LNCaP clone FGC (cell line): ENCODE measurements at regions not wholly inside any gene's neighbourhood (a gene's known extent, or its start where the extent isn't known, plus 50 kb on each side); places are given as distances from the start of the nearest gene placed in this dataset.

Experiments
- DNase-seq: peaks from one replicate; pipeline ENCODE4 v3.0.0-alpha.2; 2011; ENCODE audit warnings: low read depth
- H3K4me3 ChIP-seq: 2 replicates; pipeline ENCODE4 v1.5.1; 2011; ENCODE audit warnings: mild to moderate bottlenecking, low read depth, low read length, control low read depth
- TF ChIP-seq, protein P1 (sequence below): IDR thresholded peaks from 2 replicates; pipeline ENCODE4 v1.5.1; 2012; ENCODE audit warnings: mild to moderate bottlenecking; ENCODE audit not compliant: control insufficient read depth, insufficient read depth; ENCODE audit errors: extremely low read depth

DNA sequence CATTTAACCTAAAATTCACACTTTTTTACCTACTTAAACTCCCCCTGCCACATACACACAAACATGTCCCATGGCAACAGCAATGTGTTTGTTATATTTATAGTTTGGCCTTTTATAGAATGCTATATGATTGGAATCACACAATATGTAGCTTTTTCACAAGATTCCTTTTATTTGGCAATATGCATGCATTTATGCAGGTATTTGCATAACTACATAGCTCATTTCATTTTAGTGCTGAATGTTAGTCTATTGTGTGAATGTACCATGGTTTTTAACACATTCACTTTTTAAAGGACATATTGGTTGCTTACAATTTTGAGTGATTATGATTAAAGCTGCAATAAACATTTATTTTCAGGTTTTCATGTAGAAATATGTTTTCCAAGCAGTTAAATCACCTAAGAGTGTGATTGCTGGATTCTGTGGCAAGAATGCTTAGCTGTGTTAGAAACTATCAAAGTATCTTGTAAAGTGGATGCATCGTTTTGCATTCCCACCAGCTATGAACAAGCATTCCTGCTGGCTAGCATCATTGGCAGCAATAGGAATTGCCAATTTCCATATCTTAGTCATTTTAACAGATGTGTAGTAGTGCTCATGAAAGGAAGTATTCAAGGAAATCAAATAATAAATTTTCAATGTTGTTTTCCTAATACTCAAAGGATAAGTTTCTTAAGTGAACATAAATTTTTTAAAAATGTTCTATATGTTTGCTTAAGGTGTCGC is 557.0 kb downstream of the SLITRK1 start:
- no peak for DNase-seq
- TF ChIP-seq, protein P1, sequence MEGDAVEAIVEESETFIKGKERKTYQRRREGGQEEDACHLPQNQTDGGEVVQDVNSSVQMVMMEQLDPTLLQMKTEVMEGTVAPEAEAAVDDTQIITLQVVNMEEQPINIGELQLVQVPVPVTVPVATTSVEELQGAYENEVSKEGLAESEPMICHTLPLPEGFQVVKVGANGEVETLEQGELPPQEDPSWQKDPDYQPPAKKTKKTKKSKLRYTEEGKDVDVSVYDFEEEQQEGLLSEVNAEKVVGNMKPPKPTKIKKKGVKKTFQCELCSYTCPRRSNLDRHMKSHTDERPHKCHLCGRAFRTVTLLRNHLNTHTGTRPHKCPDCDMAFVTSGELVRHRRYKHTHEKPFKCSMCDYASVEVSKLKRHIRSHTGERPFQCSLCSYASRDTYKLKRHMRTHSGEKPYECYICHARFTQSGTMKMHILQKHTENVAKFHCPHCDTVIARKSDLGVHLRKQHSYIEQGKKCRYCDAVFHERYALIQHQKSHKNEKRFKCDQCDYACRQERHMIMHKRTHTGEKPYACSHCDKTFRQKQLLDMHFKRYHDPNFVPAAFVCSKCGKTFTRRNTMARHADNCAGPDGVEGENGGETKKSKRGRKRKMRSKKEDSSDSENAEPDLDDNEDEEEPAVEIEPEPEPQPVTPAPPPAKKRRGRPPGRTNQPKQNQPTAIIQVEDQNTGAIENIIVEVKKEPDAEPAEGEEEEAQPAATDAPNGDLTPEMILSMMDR, result no peak
- H3K4me3 ChIP-seq, result no peak overlapping the region

- no peak for DNase-seq
- H3K4me3 ChIP-seq, result no peak overlapping the region
- TF ChIP-seq, protein P1, result no peak
Measured at GRCh38 chr13:83311886-83312577, 570.2 kb downstream of the SLITRK1 start.

DNA sequence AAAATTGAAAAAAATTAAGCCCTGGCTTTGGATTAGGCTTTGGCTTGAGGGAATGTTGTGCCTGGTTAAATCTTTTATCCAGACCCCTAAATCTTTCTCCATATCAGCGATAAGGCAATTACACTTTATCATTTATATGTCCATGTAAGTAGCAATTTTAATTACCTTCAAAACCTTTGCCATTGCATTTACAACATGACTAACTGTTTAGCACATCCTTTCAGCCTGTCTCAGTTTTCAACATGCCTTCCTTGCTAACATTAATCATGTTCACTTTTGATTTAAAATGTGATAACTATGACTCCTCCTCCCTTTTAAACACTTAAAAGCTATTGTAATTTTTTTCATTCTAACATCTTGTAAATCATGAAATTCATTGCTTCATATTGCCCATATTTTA is 583.7 kb downstream of the SLITRK1 start:
- no peak for DNase-seq
- H3K4me3 ChIP-seq, result no peak overlapping the region
- TF ChIP-seq, protein P1, result no peak

DNA sequence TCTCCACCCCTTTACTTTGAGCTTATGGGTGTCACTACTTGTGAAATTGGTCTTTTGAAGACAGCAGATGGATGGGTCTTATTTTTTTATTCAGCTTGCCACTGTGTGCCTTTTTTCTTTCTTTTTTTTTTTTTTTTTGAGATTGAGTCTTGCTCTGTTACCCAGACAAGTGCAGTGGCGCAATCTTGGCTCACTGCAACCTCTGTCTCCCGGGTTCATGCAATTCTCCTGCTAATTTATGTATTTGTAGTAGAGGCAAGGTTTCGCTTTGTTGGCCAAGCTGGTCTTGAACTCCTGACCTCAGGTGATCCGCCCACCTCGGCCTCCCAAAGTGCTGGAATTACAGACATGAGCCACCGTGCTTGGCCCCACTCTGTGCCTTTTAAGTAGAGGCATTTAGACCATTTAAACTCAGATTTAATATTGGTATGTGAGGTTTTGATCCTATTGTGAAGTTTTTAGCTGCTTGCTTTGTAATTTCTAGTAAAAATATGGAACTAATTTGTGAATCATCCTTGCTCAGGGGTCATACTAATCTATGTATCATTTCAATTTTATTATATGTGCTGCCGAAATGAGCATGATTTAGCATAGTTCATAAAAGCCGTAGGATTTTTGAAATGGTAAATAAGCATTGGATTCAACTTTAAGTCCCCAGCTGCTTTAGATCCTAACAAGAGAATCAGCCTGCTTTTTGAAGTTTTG is 584.5 kb downstream of the SLITRK1 start:
- TF ChIP-seq, protein P1, result no peak
- no peak for DNase-seq
- H3K4me3 ChIP-seq, result no peak overlapping the region

DNA sequence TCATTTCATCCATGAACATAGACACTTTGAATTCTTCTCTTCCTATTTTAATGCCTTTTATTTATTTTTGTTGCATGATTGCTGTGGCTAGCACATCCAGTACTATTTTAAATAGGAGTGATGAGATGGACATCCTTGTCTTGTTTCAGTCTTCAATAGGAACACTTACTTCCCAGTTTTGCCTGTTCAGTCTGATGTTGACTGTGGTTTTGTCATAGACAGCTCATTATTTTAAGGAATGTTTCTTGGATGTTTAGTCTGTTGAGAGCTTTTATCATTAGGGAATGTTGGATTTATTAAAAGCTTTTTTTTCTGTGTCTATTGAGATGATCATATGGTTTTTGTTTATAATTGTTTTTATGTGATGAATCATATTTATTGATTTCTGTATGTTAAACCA is 586.6 kb downstream of the SLITRK1 start:
- TF ChIP-seq, protein P1, result no peak
- no peak for DNase-seq
- no peak overlapping the region for H3K4me3 ChIP-seq

DNA sequence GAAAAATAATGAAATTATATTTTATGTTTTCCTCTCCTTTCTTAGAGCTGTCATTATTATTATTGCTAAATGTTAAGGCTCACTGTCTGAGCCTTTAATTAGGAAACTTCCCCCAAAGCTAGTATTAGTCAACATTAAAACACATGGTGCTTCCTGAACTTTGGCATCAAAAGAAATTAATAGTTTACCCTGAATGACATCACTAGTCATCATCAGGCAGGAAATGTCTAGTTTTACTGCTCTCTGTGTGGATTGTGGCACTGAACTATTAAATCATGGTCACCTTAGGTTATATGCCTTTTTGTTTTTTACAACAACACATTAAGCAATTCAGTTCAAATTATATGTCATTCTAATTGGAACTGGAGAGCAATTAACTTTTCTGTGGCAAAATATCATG is 595.5 kb downstream of the SLITRK1 start:
- no peak for DNase-seq
- H3K4me3 ChIP-seq, result no peak overlapping the region
- TF ChIP-seq, protein P1, result no peak
